PC-3 (cell line): ENCODE measurements at regions not wholly inside any gene's neighbourhood (a gene's known extent, or its start where the extent isn't known, plus 50 kb on each side); places are given as distances from the start of the nearest gene placed in this dataset.

Source experiments
- ATAC-seq: fragments of 200-7000 bp; cut with Tn5 transposase; 2 replicates; pipeline ENCODE4 v1.9.1; 2020; ENCODE audit warnings: mild to moderate bottlenecking, moderate library complexity
- BruUV-seq: library from RNA; stranded (reverse); fragments of 400-500 nt; replicated peaks from 2 replicates; lab custom pipeline; 2021; lab: Mats Ljungman, UMichigan
- CTCF ChIA-PET: fragments of 300-600 bp; sonication (Branson Sonifier 250); formaldehyde crosslinking; loops from one replicate; lab custom pipeline; 2022; ENCODE audit warnings: antibody characterized with exemption; lab: Charles Lee
- POLR2A ChIA-PET: fragments of 300-600 bp; sonication (Branson Sonifier 250); formaldehyde crosslinking; loops from one replicate; lab custom pipeline; 2022; ENCODE audit warnings: antibody characterized with exemption; ENCODE audit not compliant: unreplicated experiment; lab: Charles Lee
- DNase-seq: peaks from one replicate; pipeline ENCODE4 v3.0.0-alpha.2; 2015
- H2AFZ ChIP-seq: fragments of 300-600 bp; sonication (generic); 2 replicates; pipeline ENCODE4 v1.6.0; 2016; ENCODE audit warnings: antibody characterized with exemption, low read length
- H3F3A ChIP-seq: fragments of 300-600 bp; sonication (generic); one replicate; pipeline ENCODE4 v1.6.0; 2017; ENCODE audit warnings: antibody characterized with exemption, low read length, control low read depth, mild to moderate bottlenecking; ENCODE audit not compliant: unreplicated experiment
- H3K27ac ChIP-seq: fragments of 300-600 bp; sonication (generic); 2 replicates; pipeline ENCODE4 v1.5.1; 2016; ENCODE audit warnings: mild to moderate bottlenecking, low read length
- H3K27me3 ChIP-seq: fragments of 300-600 bp; sonication (generic); 2 replicates; pipeline ENCODE4 v1.6.1; 2016; ENCODE audit warnings: low read length, mixed read lengths
- H3K36me3 ChIP-seq: fragments of 300-600 bp; sonication (generic); 2 replicates; pipeline ENCODE4 v1.6.1; 2016; ENCODE audit warnings: low read depth, mixed run types, low read length, mixed read lengths
- H3K4me1 ChIP-seq: fragments of 300-600 bp; sonication (generic); 2 replicates; pipeline ENCODE4 v1.5.1; 2016; ENCODE audit warnings: low read length; ENCODE audit not compliant: insufficient read depth
- H3K4me2 ChIP-seq: fragments of 300-600 bp; sonication (generic); 2 replicates; pipeline ENCODE4 v1.6.0; 2016; ENCODE audit warnings: low read length
- H3K4me3 ChIP-seq: fragments of 300-600 bp; sonication (generic); 2 replicates; pipeline ENCODE4 v1.5.1; 2016; ENCODE audit warnings: mild to moderate bottlenecking, low read length, mixed read lengths
- H3K79me2 ChIP-seq: fragments of 300-600 bp; sonication (generic); 2 replicates; pipeline ENCODE4 v1.6.1; 2017; ENCODE audit warnings: low read length, mixed read lengths
- H3K9ac ChIP-seq: fragments of 300-600 bp; sonication (generic); 2 replicates; pipeline ENCODE4 v1.6.0; 2016; ENCODE audit warnings: mild to moderate bottlenecking, low read length
- H3K9me2 ChIP-seq: fragments of 300-600 bp; sonication (generic); replicated peaks from 2 replicates; pipeline ENCODE4 v1.6.1; 2016; ENCODE audit warnings: mixed run types, low read length, mixed read lengths
- H3K9me3 ChIP-seq: fragments of 300-600 bp; sonication (generic); 2 replicates; pipeline ENCODE4 v1.6.1; 2016; ENCODE audit warnings: low read length, mixed read lengths
- H4K20me1 ChIP-seq: fragments of 300-600 bp; sonication (generic); 2 replicates; pipeline ENCODE4 v1.6.1; 2016; ENCODE audit warnings: low read length, mixed read lengths
- EZH2 ChIP-seq: fragments of 300-600 bp; sonication (generic); IDR thresholded peaks from one replicate; pipeline ENCODE4 v1.6.1; 2017; ENCODE audit warnings: antibody characterized with exemption, mild to moderate bottlenecking, low read length; ENCODE audit not compliant: unreplicated experiment
- EZH2phosphoT487 ChIP-seq: fragments of 300-600 bp; sonication (generic); IDR thresholded peaks from 2 replicates; pipeline ENCODE4 v1.6.1; 2018; ENCODE audit warnings: mild to moderate bottlenecking, antibody characterized with exemption, low read length, borderline replicate concordance
- intact Hi-C: fragments of 100-400 bp; cut with micrococcal nuclease; formaldehyde crosslinking; loops from 2 replicates; pipeline ENCODE4 v1.9.0; 2023
- TF ChIP-seq, protein P1 (sequence below): fragments of 300-600 bp; sonication (generic); conservative IDR thresholded peaks from 2 replicates; pipeline ENCODE4 v1.5.1; 2017; ENCODE audit warnings: antibody characterized with exemption, low read depth, mild to moderate bottlenecking, low read length

DNA sequence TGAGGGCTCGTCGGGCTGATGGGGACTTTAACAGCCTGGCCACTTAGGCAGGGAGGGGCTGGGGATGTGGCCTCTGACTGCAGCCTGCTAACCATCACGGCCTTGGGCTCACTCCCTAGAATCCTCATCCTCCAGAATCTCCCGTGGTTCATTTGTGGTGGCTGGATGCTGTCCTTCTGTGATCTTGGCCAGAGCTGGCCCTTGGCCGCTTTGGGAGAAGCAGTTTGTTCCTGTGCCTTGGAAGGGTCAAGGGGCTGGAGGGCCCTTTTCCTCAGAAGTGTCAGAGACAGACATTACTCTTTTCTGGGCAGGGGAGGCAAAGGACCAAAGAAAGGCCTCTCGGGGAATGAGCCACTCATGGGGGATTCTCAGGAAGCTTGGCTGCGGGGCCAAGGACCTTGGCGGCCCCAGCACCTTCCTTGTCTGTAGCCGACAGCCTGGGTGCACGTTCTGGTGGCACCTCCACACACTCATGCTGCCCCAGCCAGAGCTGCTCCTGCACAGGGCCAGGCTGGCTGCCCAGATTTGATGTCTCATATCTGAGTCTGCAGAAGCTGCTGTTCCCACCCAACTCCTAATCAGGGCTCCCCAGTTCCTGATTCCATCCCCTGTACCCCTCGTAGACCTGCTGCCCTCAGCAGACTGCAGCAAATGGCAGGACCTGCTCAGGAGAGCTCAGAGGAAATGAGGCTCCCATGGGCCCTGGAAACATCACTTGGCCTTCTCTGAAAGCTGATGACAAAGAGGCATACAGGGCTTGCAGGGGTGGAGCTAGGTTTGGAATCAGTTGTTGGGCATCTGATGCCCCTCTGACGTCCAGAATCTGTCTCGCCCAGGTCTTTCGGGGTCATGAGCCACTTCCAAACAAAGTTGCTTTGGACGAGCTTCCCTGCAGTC is 107.7 kb downstream of the CTTN start:
- ChIA-PET POLR2A (interaction anchor here (0.7 kb wide), 1 partner anchor 9 kb away, joined by 3 read pairs; no protein-coding TSS in a partner anchor), CTCF (no interaction called here)
- intact Hi-C loops, result no loop called here
- no peaks in the 10 kb centered on the region for H3K27me3 ChIP-seq
- H3K4me2 ChIP-seq, result no peak overlapping the region
- no peaks in the 10 kb centered on the region for H3K9me3 ChIP-seq
- no peaks in the 10 kb centered on the region for H3K36me3 ChIP-seq
- no TSS peak for BruUV-seq
- no peak overlapping the region for H3K27ac ChIP-seq
- no peak overlapping the region for H2AFZ ChIP-seq
- TF ChIP-seq, protein P1, sequence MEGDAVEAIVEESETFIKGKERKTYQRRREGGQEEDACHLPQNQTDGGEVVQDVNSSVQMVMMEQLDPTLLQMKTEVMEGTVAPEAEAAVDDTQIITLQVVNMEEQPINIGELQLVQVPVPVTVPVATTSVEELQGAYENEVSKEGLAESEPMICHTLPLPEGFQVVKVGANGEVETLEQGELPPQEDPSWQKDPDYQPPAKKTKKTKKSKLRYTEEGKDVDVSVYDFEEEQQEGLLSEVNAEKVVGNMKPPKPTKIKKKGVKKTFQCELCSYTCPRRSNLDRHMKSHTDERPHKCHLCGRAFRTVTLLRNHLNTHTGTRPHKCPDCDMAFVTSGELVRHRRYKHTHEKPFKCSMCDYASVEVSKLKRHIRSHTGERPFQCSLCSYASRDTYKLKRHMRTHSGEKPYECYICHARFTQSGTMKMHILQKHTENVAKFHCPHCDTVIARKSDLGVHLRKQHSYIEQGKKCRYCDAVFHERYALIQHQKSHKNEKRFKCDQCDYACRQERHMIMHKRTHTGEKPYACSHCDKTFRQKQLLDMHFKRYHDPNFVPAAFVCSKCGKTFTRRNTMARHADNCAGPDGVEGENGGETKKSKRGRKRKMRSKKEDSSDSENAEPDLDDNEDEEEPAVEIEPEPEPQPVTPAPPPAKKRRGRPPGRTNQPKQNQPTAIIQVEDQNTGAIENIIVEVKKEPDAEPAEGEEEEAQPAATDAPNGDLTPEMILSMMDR, result no peak
- TF ChIP-seq EZH2 (no peak), EZH2phosphoT487 (no peak)
- no peaks in the 10 kb centered on the region for H3F3A ChIP-seq
- H3K4me3 ChIP-seq, result no peak overlapping the region
- no peaks in the 10 kb centered on the region for H4K20me1 ChIP-seq
- peak; percentile 16; the same call in 1 of the 2 replicates for ATAC-seq
- no peaks in the 10 kb centered on the region for H3K79me2 ChIP-seq
- no peaks in the 10 kb centered on the region for H3K9me2 ChIP-seq
- H3K4me1 ChIP-seq, result no peaks in the 10 kb centered on the region
- no peak overlapping the region for H3K9ac ChIP-seq
- no peak for DNase-seq

DNA sequence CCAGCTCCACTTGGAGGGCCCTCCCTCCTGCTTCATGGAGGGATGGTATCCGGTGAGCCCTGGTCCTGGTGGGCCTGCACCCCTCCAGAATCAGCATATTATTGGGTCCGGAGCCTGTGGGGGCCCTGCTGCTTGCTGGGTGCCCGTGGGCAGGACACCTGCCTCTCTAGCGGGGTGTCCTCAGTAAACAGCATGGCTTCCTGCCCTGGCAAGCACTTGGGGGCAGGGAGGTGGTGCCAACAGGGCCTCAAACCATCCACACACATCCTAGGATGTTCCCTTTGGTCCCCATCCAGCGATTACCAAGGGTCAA is 108.3 kb downstream of the CTTN start:
- no peak overlapping the region for H2AFZ ChIP-seq
- POLR2A ChIA-PET, result no interaction called here
- intact Hi-C loops, result no loop called here
- ATAC-seq, result no peak
- no peak overlapping the region for H3K4me2 ChIP-seq
- no peaks in the 10 kb centered on the region for H3K9me3 ChIP-seq
- no peak overlapping the region for H3K27ac ChIP-seq
- CTCF ChIA-PET, result no interaction called here
- no peak overlapping the region for H3K4me3 ChIP-seq
- no peaks in the 10 kb centered on the region for H3K36me3 ChIP-seq
- no peak overlapping the region for H3K9ac ChIP-seq
- H4K20me1 ChIP-seq, result no peaks in the 10 kb centered on the region
- H3K4me1 ChIP-seq, result no peaks in the 10 kb centered on the region
- no peaks in the 10 kb centered on the region for H3F3A ChIP-seq
- no peak for DNase-seq
- no peaks in the 10 kb centered on the region for H3K9me2 ChIP-seq
- no peaks in the 10 kb centered on the region for H3K27me3 ChIP-seq
- H3K79me2 ChIP-seq, result no peaks in the 10 kb centered on the region
- BruUV-seq, result no TSS peak
- TF ChIP-seq EZH2, result no peak
- TF ChIP-seq, protein P1, result no peak
- TF ChIP-seq EZH2phosphoT487, result no peak

DNA sequence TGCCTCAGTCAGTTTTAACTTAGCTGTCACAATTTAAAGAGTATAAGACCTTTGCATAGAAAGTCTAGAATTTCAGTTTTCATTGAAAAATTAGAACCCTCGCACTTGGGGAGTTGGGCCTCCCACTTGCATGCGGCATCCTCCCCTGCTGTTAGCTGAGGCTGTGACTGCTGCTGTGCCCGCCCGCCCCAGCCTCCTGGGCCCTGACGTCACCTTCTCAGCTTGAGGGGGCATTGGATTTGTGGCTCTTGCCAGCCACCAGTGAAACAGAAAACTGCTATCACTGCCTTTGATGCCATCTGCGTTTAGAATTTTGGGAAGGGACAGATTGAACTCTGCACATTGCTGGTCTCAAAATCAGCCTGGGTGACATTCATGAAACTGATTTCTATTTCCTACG is 108.7 kb downstream of the CTTN start:
- Histone ChIP-seq H3K9me2 (no peaks in the 10 kb centered on the region), H4K20me1 (no peaks in the 10 kb centered on the region), H3K4me2 (no peak overlapping the region), H3K27me3 (no peaks in the 10 kb centered on the region), H3K27ac (no peak overlapping the region), H2AFZ (no peak overlapping the region), H3K36me3 (no peaks in the 10 kb centered on the region), H3K9ac (no peak overlapping the region), H3K79me2 (no peaks in the 10 kb centered on the region), H3K9me3 (no peaks in the 10 kb centered on the region), H3F3A (no peaks in the 10 kb centered on the region), H3K4me3 (no peak overlapping the region), H3K4me1 (no peaks in the 10 kb centered on the region)
- ChIA-PET CTCF (no interaction called here), POLR2A (no interaction called here)
- intact Hi-C loops, result no loop called here
- ATAC-seq (no peak), DNase-seq (no peak)
- no TSS peak for BruUV-seq
- TF ChIP-seq EZH2phosphoT487, result no peak
- TF ChIP-seq, protein P1, result no peak
- TF ChIP-seq EZH2, result no peak
